ENCODE measurements at regions not wholly inside any gene's neighbourhood (a gene's known extent, or its start where the extent isn't known, plus 50 kb on each side); places are given as distances from the start of the nearest gene placed in this dataset.

- H3K4me3 ChIP-seq (ENCODE audit: low read depth, low read length) = no peak overlapping the region
- no peak overlapping the region for H3K4me2 ChIP-seq (ENCODE audit: low read length)
- H3K27me3 ChIP-seq (ENCODE audit: control insufficient read depth, insufficient read depth, low read length) = no peaks in the 10 kb centered on the region
- TF ChIP-seq CTCF (IDR thresholded peaks at IDR 0.05) = no peak
- no peak overlapping the region for H2AFZ ChIP-seq
- no peaks in the 10 kb centered on the region for H3K36me3 ChIP-seq (ENCODE audit: control insufficient read depth, insufficient read depth, low read length)
- no peaks in the 10 kb centered on the region for H3K79me2 ChIP-seq
- H3K4me1 ChIP-seq = no peaks in the 10 kb centered on the region
- no peaks in the 10 kb centered on the region for H3K9me3 ChIP-seq (ENCODE audit: control insufficient read depth, low read length)
- H3K9ac ChIP-seq = no peak overlapping the region
- no peak overlapping the region for H3K27ac ChIP-seq
These were observed 184.8 kb downstream of the GBA3 start for GRCh38 chr4:22877486-22878052.

- H3K79me2 ChIP-seq = no peaks in the 10 kb centered on the region
- H3K4me2 ChIP-seq (ENCODE audit: low read length) = no peak overlapping the region
- no peak overlapping the region for H3K27ac ChIP-seq
- H3K36me3 ChIP-seq (ENCODE audit: control insufficient read depth, insufficient read depth, low read length) = no peaks in the 10 kb centered on the region
- H3K4me1 ChIP-seq = no peaks in the 10 kb centered on the region
- H3K4me3 ChIP-seq (ENCODE audit: low read depth, low read length) = no peak overlapping the region
- no peak for TF ChIP-seq CTCF (IDR thresholded peaks at IDR 0.05)
- no peak overlapping the region for H3K9ac ChIP-seq
- no peaks in the 10 kb centered on the region for H3K9me3 ChIP-seq (ENCODE audit: control insufficient read depth, low read length)
- no peaks in the 10 kb centered on the region for H3K27me3 ChIP-seq (ENCODE audit: control insufficient read depth, insufficient read depth, low read length)
- no peak overlapping the region for H2AFZ ChIP-seq
These were observed 183.5 kb downstream of the GBA3 start for GRCh38 chr4:22876270-22876669.

GRCh38 chr4:22875587-22876257, 183.0 kb downstream of the GBA3 start:
- Histone ChIP-seq H3K27me3 (ENCODE audit: control insufficient read depth, insufficient read depth, low read length) (no peaks in the 10 kb centered on the region), H3K9ac (no peak overlapping the region), H3K27ac (no peak overlapping the region), H3K4me1 (no peaks in the 10 kb centered on the region), H2AFZ (no peak overlapping the region), H3K4me3 (ENCODE audit: low read depth, low read length) (no peak overlapping the region), H3K4me2 (ENCODE audit: low read length) (no peak overlapping the region), H3K79me2 (no peaks in the 10 kb centered on the region), H3K9me3 (ENCODE audit: control insufficient read depth, low read length) (no peaks in the 10 kb centered on the region), H3K36me3 (ENCODE audit: control insufficient read depth, insufficient read depth, low read length) (no peaks in the 10 kb centered on the region)
- TF ChIP-seq CTCF (IDR thresholded peaks at IDR 0.05) = no peak

GRCh38 chr4:22874334-22874912, 181.7 kb downstream of the GBA3 start:
- no peaks in the 10 kb centered on the region for H3K36me3 ChIP-seq (ENCODE audit: control insufficient read depth, insufficient read depth, low read length)
- H2AFZ ChIP-seq = no peak overlapping the region
- no peak overlapping the region for H3K4me2 ChIP-seq (ENCODE audit: low read length)
- H3K9me3 ChIP-seq (ENCODE audit: control insufficient read depth, low read length) = no peaks in the 10 kb centered on the region
- H3K79me2 ChIP-seq = no peaks in the 10 kb centered on the region
- TF ChIP-seq CTCF (IDR thresholded peaks at IDR 0.05) = no peak
- H3K4me3 ChIP-seq (ENCODE audit: low read depth, low read length) = no peak overlapping the region
- no peaks in the 10 kb centered on the region for H3K4me1 ChIP-seq
- H3K27me3 ChIP-seq (ENCODE audit: control insufficient read depth, insufficient read depth, low read length) = no peaks in the 10 kb centered on the region
- H3K9ac ChIP-seq = no peak overlapping the region
- H3K27ac ChIP-seq = no peak overlapping the region
